GM19372 (cell line): ENCODE measurements at regions not wholly inside any gene's neighbourhood (a gene's known extent, or its start where the extent isn't known, plus 50 kb on each side); places are given as distances from the start of the nearest gene placed in this dataset.
A peak's percentile ranks its signal among the peaks of the same experiment; 100 is the strongest.

Experiments used
- ATAC-seq: cut with Tn5 transposase; IDR thresholded peaks from one replicate; pipeline ENCODE4 v1.9.1; 2021; ENCODE audit warnings: mild to moderate bottlenecking, low read depth, moderate library complexity; ENCODE audit not compliant: unreplicated experiment

DNA sequence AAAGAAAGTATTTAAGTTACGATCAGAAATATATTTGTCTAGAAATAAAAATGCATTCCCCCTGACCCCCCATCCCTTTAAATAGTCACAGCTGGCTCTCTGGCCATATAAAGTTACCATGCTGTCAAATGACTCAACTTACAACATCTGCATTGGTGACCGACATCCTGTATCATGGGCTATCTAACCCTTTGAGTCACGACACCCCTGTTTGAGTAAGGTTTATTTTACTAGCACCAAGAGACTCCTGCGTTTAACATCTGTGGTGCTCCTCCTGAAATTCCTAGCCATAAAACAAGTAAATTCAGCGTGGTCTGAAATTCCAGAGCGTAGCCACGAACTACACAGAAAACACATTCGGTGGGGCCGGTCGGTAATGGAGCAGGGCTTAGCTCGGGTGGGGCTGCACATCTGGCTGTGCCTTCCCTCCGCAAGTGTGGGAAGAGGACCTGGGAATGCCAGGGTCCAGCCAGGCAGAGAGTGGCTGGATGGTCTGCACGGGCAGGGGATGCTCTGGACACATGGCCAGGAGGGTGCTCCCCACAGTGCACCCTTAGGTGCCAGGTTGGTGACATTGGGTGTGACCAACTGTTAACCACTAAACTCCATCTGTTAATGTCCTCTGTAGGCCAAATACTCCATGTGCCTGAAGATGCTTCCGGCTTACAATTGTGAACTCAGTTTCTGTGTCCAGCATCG, 53.0 kb upstream of the CLDN14 start:
- ATAC-seq = no peak

- ATAC-seq = no peak
These were observed 53.5 kb upstream of the CLDN14 start for GRCh38 chr21:36533468-36533848.

GRCh38 chr21:36534656-36535055, 54.7 kb upstream of the CLDN14 start:
- no peak for ATAC-seq

DNA sequence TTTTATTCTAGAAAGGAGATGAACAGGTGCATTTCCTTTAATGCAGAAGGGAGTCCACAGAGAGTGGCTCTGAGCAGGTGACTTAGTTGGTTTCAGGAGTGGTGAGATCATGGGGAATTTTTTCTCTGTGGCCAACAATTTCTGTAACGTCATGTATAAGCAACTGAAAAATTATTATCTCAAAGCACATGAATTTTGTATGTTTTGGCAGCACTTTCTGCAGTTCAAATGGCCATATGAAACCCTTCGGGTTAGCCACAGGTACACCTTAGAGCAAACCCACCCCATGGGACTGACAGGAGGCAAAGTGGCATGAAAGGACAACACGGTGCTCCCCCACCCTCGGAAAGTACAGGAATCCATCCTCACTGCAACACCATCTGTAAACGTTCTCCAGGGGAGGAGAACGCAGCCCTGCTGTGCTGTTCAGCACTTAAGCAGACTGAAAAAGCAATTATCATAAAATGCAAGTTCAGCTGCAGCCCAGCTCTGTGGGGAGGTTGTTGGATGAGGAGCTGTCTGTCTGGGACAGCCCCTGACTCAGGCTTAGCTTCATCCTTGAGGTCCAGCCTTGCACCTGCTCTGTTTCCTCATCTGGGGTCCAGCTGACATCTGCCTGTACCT, 55.8 kb upstream of the CLDN14 start:
- ATAC-seq = peak; percentile 65

- ATAC-seq = no peak
These were observed 58.8 kb upstream of the CLDN14 start for GRCh38 chr21:36538761-36539160.

GRCh38 chr21:36539434-36540150, 59.7 kb upstream of the CLDN14 start:
- no peak for ATAC-seq

- no peak for ATAC-seq
These were observed 60.8 kb upstream of the CLDN14 start for GRCh38 chr21:36540700-36541099.

GRCh38 chr21:36541721-36542139, 61.8 kb upstream of the CLDN14 start:
- ATAC-seq = no peak

GRCh38 chr21:36542312-36543101, 62.6 kb upstream of the CLDN14 start:
- no peak for ATAC-seq

- no peak for ATAC-seq
These were observed 64.0 kb upstream of the CLDN14 start for GRCh38 chr21:36543924-36544323.

- ATAC-seq = no peak
These were observed 64.6 kb upstream of the CLDN14 start for GRCh38 chr21:36544545-36544944.

- no peak for ATAC-seq
These were observed 66.0 kb upstream of the CLDN14 start for GRCh38 chr21:36545776-36546511.

- ATAC-seq = no peak
These were observed 67.5 kb upstream of the CLDN14 start for GRCh38 chr21:36547464-36547863.

GRCh38 chr21:36548866-36549265, 68.9 kb upstream of the CLDN14 start:
- no peak for ATAC-seq

DNA sequence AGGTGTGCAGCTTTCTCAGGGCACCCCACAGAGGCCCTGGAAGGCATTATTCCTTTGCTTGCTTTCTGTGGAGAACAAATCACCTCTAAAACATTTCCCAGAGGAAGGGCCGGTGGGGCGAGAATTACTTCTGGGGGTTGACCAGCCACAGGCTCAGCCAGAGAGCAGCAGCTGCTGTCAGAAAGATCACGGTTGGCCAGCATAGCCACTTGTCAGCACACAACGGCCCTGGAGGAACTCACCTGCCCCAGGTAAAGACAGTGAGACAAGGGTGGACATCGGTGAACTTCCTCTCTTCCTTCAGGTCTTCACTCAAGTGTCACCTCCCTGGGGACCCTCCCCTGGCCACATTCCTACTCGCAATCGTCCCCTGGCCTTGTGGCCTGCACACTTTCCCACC, 69.5 kb upstream of the CLDN14 start:
- no peak for ATAC-seq

DNA sequence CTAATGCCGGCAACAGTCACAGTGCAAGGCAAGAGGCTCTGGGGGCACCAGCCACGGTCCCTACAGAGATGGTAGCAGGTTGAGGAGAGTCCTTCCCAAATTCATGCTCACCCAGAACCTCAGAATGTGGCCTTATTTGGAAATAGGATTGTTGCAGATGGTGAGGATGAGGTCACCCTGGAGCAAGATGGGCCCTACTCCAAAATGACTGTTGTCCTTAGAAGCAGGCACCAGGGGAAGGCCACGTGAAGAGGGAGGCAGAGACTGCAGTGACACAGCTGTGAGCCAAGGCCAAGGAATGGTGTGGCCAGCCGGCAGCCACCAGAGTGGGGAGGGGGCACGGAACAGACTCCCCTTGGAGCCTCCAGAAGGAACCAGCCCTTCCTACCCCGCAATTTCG, 70.8 kb upstream of the CLDN14 start:
- no peak for ATAC-seq

DNA sequence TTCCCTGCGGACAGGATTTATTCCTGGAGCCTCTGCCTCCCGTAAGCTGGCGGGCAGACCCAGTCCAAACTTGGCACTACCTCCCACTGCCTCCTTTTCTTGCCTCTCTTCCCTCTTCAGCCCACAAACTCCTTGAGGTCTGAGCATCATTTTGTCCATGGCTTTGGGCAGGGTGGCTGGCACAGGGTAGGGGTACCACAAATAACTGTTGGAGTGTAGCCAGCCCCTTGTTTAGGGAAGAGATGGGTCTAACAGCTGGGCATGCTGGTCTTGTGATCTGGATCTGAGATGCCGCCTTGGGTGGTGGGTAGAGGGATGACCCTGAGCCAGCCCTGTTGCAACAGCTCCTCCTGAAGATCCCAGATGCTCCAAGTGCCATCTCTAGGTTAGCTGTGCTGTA, 71.4 kb upstream of the CLDN14 start:
- no peak for ATAC-seq

DNA sequence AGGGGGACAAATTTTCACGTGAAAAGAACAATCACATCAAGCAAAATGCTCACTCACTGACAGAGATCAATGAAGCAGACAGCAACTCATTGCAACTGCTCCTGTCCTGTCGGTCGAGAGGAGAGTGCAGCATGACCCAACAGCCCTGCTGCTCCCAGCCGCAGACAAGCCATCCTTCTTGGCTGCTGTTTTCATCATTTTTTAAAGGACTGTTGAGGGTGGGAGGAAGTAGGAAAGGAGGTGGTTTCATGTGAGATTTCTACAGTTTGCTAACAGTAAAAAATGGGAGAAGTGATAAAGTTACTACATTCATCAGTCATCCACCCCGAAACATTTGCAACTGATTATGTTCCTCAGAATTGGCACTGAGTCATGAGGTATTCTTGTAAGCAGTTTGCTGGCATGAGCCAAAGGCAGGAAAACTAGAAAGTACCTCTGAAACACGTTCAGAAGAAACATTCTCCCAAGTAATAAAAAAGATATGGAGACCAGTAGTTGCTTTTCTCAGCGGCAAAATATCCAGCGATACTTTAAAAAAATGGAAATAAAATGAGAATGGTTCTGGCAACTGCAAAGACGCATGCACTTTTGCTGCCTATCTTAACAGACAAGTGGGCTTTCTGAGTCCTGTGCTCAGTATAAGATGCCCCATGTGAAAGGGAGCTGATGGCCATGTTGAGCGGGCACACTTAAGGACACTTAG, 72.0 kb upstream of the CLDN14 start:
- no peak for ATAC-seq

GRCh38 chr21:36552434-36552785, 72.5 kb upstream of the CLDN14 start:
- no peak for ATAC-seq

DNA sequence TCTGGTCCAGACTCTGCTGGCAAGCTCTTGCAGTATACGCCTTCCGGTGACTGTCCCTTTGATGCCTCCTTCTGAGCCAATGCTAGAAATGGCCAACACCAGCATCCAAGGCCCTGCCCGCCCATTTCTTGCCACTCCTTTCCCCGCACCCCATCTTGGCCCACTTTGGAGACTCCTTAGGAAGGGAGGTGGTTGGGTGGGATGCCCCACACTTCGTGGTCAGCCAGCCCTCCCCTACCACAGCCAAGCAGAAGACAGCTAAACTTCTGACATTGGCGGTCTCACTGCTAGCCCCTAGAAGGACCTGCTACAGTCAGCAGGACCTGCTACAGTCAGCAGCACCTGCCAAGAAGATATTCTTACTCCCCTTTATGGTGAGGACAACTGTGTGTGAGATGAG, 73.5 kb upstream of the CLDN14 start:
- no peak for ATAC-seq
